ENCODE measurements at regions not wholly inside any gene's neighbourhood (a gene's known extent, or its start where the extent isn't known, plus 50 kb on each side); places are given as distances from the start of the nearest gene placed in this dataset.

- no peak for TF ChIP-seq CTCF (IDR thresholded peaks at IDR 0.05; ENCODE audit: insufficient read depth, low read depth, low read length)
- no peak for TF ChIP-seq EZH2 (IDR thresholded peaks at IDR 0.05; ENCODE audit: insufficient read depth, low read length)
Measured at GRCh38 chr10:81514811-81515210, 360.2 kb upstream of the NRG3 start.

Data from astrocyte (in vitro differentiated cells and primary cell).